HG03108 (cell line): ENCODE measurements at regions not wholly inside any gene's neighbourhood (a gene's known extent, or its start where the extent isn't known, plus 50 kb on each side); places are given as distances from the start of the nearest gene placed in this dataset.

Source experiments
- ATAC-seq: cut with Tn5 transposase; IDR thresholded peaks from one replicate; pipeline ENCODE4 v1.9.1; 2021; ENCODE audit warnings: moderate library complexity; ENCODE audit not compliant: unreplicated experiment

- no peak for ATAC-seq
Measured at GRCh38 chr14:97748616-97749015, 951.4 kb downstream of the VRK1 start.

GRCh38 chr14:97757491-97757890 lies 960.3 kb downstream of the VRK1 start:
- ATAC-seq = no peak

GRCh38 chr14:97760050-97760449 lies 962.9 kb downstream of the VRK1 start:
- ATAC-seq = no peak

- ATAC-seq = no peak
Measured at GRCh38 chr14:97762386-97762785, 965.2 kb downstream of the VRK1 start.

- no peak for ATAC-seq
Measured at GRCh38 chr14:97771340-97772045, 974.3 kb downstream of the VRK1 start.

GRCh38 chr14:97773598-97773997 lies 976.4 kb downstream of the VRK1 start:
- ATAC-seq = no peak

GRCh38 chr14:97776890-97777558 lies 979.8 kb downstream of the VRK1 start:
- ATAC-seq = no peak

GRCh38 chr14:97777622-97778355 lies 980.6 kb downstream of the VRK1 start:
- no peak for ATAC-seq

- ATAC-seq = no peak
Measured at GRCh38 chr14:97779140-97779539, 982.0 kb downstream of the VRK1 start.

GRCh38 chr14:97780804-97781203 lies 983.6 kb downstream of the VRK1 start:
- ATAC-seq = no peak

- no peak for ATAC-seq
Measured at GRCh38 chr14:97781961-97782360, 984.8 kb downstream of the VRK1 start.

- ATAC-seq = no peak
Measured at GRCh38 chr14:97782871-97783414, 985.8 kb downstream of the VRK1 start.

- no peak for ATAC-seq
Measured at GRCh38 chr14:97785495-97785894, 988.3 kb downstream of the VRK1 start.

GRCh38 chr14:97788364-97788763 lies 991.2 kb downstream of the VRK1 start:
- no peak for ATAC-seq

GRCh38 chr14:97788846-97789526 lies 991.8 kb downstream of the VRK1 start:
- no peak for ATAC-seq

- ATAC-seq = no peak
Measured at GRCh38 chr14:97791072-97791471, 993.9 kb downstream of the VRK1 start.

- ATAC-seq = no peak
Measured at GRCh38 chr14:97791906-97792305, 994.7 kb downstream of the VRK1 start.

GRCh38 chr14:97796511-97796910 lies 999.3 kb downstream of the VRK1 start:
- ATAC-seq = no peak

- no peak for ATAC-seq
Measured at GRCh38 chr14:97798176-97798575, 1001.0 kb downstream of the VRK1 start.

- ATAC-seq = no peak
Measured at GRCh38 chr14:97802430-97803373, 1005.5 kb downstream of the VRK1 start.
